ENCODE measurements at regions not wholly inside any gene's neighbourhood (a gene's known extent, or its start where the extent isn't known, plus 50 kb on each side); places are given as distances from the start of the nearest gene placed in this dataset.

DNA sequence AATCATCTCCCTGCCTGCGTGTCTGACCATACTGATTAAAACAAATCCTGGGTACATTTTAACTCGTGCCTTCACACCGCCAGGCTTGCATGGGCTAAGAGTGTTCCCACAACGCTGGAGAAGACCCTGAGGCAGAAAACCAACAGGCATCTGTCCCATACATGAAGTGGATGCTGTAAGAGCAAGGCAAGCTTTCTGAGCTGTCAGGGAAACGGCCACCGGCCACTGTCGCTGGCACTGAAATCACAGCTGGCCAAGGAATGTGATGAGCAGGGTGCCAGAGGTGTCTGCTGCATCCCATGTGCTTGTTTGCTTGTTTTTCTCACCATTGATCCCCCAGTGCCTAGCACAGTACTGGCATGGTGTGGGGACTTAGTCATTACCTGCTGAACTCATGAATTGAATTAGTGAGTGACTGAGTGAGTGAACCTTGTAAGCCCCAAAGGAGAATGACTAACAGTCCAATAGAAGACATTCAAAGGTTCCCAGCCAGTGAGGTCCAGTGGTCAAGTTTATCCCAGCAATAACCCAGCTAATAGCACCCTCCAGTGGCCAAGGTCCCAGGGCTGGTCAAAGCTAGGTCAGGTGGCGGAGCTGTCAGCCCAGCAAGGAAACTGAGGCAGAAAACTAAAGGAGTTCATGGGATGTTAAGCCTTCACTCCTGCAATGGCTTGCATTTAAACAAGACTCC is 92.7 kb upstream of the CDH5 start:
- Mint-ChIP-seq H3K27me3 (ENCODE audit: insufficient read depth) (no peaks in the 10 kb centered on the region; the same call in 1 of the 2 replicates), H3K9me3 (no peaks in the 10 kb centered on the region; the same call in 1 of the 2 replicates), H3K36me3 (ENCODE audit: low read depth) (no peaks in the 10 kb centered on the region), H3K4me3 (no peak overlapping the region), H3K4me1 (ENCODE audit: low read depth) (peaks cover 37% of the 10 kb centered on the region), H3K27ac (no peak overlapping the region)
- TF ChIP-seq, protein P1, sequence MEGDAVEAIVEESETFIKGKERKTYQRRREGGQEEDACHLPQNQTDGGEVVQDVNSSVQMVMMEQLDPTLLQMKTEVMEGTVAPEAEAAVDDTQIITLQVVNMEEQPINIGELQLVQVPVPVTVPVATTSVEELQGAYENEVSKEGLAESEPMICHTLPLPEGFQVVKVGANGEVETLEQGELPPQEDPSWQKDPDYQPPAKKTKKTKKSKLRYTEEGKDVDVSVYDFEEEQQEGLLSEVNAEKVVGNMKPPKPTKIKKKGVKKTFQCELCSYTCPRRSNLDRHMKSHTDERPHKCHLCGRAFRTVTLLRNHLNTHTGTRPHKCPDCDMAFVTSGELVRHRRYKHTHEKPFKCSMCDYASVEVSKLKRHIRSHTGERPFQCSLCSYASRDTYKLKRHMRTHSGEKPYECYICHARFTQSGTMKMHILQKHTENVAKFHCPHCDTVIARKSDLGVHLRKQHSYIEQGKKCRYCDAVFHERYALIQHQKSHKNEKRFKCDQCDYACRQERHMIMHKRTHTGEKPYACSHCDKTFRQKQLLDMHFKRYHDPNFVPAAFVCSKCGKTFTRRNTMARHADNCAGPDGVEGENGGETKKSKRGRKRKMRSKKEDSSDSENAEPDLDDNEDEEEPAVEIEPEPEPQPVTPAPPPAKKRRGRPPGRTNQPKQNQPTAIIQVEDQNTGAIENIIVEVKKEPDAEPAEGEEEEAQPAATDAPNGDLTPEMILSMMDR (IDR thresholded peaks at IDR 0.05), result no peak
- peak; percentile 42 for DNase-seq

DNA sequence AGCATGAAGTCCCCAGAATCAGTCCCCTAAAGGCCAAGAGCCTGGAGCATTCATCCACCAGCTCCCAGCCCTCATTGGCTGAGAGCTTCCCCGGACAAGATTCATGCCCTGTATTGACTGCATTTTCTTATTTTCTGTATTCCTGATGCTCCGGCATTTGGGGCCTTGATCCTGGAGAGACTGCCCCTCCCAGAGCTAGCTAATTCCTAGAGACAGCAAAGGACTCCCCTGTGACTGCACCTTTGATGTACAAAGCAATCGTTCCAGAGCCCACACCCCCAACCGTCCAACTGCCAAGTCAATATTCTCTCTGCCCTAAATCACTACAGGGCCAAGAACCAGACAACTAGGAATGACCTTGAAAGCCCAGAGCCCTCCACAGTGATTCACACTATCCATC is 93.4 kb upstream of the CDH5 start:
- H3K36me3 Mint-ChIP-seq (ENCODE audit: low read depth), result no peaks in the 10 kb centered on the region
- H3K9me3 Mint-ChIP-seq, result no peaks in the 10 kb centered on the region
- no peak overlapping the region for H3K27ac Mint-ChIP-seq
- no peak overlapping the region for H3K4me3 Mint-ChIP-seq
- peaks cover 43% of the 10 kb centered on the region for H3K4me1 Mint-ChIP-seq (ENCODE audit: low read depth)
- H3K27me3 Mint-ChIP-seq (ENCODE audit: insufficient read depth), result no peaks in the 10 kb centered on the region; the same call in 1 of the 2 replicates
- DNase-seq, result no peak
- TF ChIP-seq, protein P1 (IDR thresholded peaks at IDR 0.05), result no peak

DNA sequence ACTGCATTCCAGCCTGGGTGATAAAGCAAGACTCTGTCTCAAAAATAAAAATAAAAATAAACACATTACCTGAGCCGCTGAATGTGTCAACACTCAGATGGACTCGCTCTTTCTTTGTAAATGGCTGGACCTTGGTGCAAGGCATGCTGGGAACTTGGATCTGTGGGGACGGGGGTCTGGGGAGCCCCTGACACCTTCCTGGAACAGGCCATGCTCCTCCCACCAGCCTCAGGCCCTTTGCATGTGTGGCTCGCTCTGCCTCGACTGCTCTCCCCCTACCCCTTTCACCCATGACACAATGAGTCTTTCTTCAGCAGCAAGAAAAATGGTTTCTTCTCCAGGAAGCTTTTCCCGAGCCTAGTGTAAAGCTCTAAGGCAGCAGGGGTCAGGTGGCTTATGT is 94.0 kb upstream of the CDH5 start:
- Mint-ChIP-seq H3K4me1 (ENCODE audit: low read depth) (peaks cover 49% of the 10 kb centered on the region), H3K4me3 (no peak overlapping the region), H3K27ac (no peak overlapping the region), H3K9me3 (no peaks in the 10 kb centered on the region), H3K27me3 (ENCODE audit: insufficient read depth) (no peaks in the 10 kb centered on the region), H3K36me3 (ENCODE audit: low read depth) (no peaks in the 10 kb centered on the region)
- TF ChIP-seq, protein P1 (IDR thresholded peaks at IDR 0.05), result no peak
- no peak for DNase-seq

DNA sequence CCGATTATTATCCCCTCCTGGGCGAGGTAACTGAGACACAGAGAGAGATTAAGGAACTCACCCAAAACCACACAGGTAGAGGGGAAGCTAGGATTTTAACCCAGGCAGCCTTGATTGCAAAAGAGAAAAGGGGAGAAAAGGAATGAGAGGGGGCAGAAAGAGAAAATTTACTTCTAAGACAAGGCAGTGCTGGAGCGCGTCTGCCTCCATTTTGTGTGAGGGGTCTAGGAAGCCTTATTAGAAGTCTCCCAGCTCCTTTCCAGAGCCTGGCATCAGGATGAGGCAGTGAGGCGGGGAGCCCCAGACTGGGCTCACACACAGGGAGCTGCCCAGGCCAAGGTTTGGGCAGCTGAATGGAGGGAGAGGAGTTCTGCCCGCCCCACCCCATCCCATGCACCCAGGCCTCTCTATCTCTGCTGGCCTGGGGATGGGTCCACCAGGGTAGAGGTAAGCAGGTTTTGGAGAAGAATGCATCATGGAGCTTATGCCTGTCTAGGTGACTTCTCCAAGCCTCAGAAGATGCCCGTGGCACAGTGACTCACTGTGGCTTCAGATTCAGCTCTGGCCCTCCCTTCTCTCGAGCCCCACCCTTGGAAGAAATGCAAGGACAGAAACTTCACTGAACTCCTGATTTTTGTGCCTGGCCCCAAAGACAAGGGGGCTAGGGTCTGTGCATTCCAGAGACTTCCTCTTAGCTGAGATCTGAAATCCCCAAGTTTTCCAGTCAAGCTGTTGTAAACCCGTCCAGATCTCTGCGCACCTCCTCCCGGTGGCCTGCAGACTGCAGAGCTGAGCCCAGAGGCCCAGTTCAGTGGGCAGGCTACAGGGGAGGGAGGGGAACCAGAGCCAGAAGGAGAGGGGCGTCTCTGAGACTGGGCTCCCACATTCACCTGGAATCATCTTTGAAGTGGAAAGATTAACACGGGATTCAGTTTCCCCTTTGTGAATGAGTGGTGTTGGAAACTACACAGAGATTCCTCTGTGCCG is 95.1 kb upstream of the CDH5 start:
- no peak overlapping the region for H3K27ac Mint-ChIP-seq
- H3K4me1 Mint-ChIP-seq (ENCODE audit: low read depth), result peaks cover 60% of the 10 kb centered on the region
- peaks cover 4% of the 10 kb centered on the region; the same call in 1 of the 2 replicates for H3K27me3 Mint-ChIP-seq (ENCODE audit: insufficient read depth)
- H3K4me3 Mint-ChIP-seq, result no peak overlapping the region; the same call in 1 of the 2 replicates
- TF ChIP-seq, protein P1 (IDR thresholded peaks at IDR 0.05), result 0 out of 2 replicates have a peak, but pooled peaks have one; percentile 12
- no peaks in the 10 kb centered on the region for H3K9me3 Mint-ChIP-seq
- H3K36me3 Mint-ChIP-seq (ENCODE audit: low read depth), result no peaks in the 10 kb centered on the region
- DNase-seq, result peak; percentile 39

DNA sequence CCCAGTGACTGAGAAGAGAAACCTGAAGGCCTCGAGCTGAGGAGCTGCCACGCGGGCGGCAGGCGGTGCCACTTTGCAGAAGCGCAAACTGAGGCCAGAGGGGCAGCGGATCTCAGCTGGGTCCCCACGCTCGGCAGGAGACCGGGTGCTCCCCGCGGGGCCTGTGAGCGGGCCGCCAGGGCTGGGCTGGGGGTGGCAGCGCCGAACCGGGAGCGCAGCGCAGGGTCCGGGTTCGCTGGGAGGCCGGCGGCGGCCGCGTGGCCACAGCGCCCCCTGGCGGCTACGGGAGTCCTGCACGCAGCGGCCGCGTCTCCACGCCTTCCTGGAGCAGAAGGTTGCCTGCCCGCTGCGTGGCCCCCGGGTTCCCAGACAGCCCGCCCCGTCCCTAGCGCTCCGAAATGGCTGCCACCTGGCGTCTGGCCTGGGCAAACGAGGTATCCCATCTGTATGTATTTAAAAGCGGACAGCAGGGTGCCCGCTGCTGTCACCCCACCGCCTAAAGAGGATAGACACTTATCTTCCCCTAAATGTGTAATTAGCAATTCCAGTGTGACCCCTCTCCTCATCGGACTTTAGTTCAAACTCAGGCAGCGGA is 96.1 kb upstream of the CDH5 start:
- Mint-ChIP-seq H3K9me3 (no peaks in the 10 kb centered on the region), H3K4me1 (ENCODE audit: low read depth) (peaks cover 61% of the 10 kb centered on the region), H3K27ac (no peak overlapping the region), H3K4me3 (peak overlapping the region; percentile 37; the same call in 1 of the 2 replicates), H3K27me3 (ENCODE audit: insufficient read depth) (peaks cover 4% of the 10 kb centered on the region; the same call in 1 of the 2 replicates), H3K36me3 (ENCODE audit: low read depth) (no peaks in the 10 kb centered on the region)
- peak; percentile 13 for DNase-seq
- TF ChIP-seq, protein P1 (IDR thresholded peaks at IDR 0.05), result peak; percentile 100
